Mammary epithelial cell (primary cell): ENCODE measurements at regions not wholly inside any gene's neighbourhood (a gene's known extent, or its start where the extent isn't known, plus 50 kb on each side); places are given as distances from the start of the nearest gene placed in this dataset.

Experiments used
- CTCF ChIP-seq, 2 donors: IDR thresholded peaks in 1 of 2; conservative IDR thresholded peaks in 1 of 2; 2 replicates each; pipeline ENCODE4 v1.5.1; 2011 to 2012; ENCODE audit warnings: inconsistent platforms in 2 of 2, low read length in 2 of 2, mild to moderate bottlenecking in 2 of 2, control low read depth in 1 of 2, low read depth in 1 of 2; ENCODE audit not compliant: insufficient read depth in 1 of 2; ENCODE audit errors: extremely low read depth in 1 of 2
- EZH2 ChIP-seq: IDR thresholded peaks from 2 replicates; pipeline ENCODE4 v1.6.1; 2012; ENCODE audit warnings: low read length, inconsistent platforms, borderline replicate concordance

GRCh38 chr10:84921701-84922100, 593.3 kb downstream of the CCSER2 start:
- TF ChIP-seq CTCF (conservative IDR thresholded peaks at IDR 0.05 in 1 of 2, IDR thresholded peaks at IDR 0.05 in 1 of 2; ENCODE audit: extremely low read depth in 1 of 2, insufficient read depth in 1 of 2, low read depth in 1 of 2, low read length in 2 of 2) (no peak), EZH2 (no peak)
